Mammary epithelial cell (primary cell): ENCODE measurements at regions not wholly inside any gene's neighbourhood (a gene's known extent, or its start where the extent isn't known, plus 50 kb on each side); places are given as distances from the start of the nearest gene placed in this dataset.

Source experiments
- EZH2 ChIP-seq: IDR thresholded peaks from 2 replicates; pipeline ENCODE4 v1.6.1; 2012; ENCODE audit warnings: low read length, inconsistent platforms, borderline replicate concordance
- TF ChIP-seq, protein P1 (sequence below), 2 donors: IDR thresholded peaks in 1 of 2; conservative IDR thresholded peaks in 1 of 2; 2 replicates each; pipeline ENCODE4 v1.5.1; 2011 to 2012; ENCODE audit warnings: inconsistent platforms in 2 of 2, low read length in 2 of 2, mild to moderate bottlenecking in 2 of 2, control low read depth in 1 of 2, low read depth in 1 of 2; ENCODE audit not compliant: insufficient read depth in 1 of 2; ENCODE audit errors: extremely low read depth in 1 of 2

DNA sequence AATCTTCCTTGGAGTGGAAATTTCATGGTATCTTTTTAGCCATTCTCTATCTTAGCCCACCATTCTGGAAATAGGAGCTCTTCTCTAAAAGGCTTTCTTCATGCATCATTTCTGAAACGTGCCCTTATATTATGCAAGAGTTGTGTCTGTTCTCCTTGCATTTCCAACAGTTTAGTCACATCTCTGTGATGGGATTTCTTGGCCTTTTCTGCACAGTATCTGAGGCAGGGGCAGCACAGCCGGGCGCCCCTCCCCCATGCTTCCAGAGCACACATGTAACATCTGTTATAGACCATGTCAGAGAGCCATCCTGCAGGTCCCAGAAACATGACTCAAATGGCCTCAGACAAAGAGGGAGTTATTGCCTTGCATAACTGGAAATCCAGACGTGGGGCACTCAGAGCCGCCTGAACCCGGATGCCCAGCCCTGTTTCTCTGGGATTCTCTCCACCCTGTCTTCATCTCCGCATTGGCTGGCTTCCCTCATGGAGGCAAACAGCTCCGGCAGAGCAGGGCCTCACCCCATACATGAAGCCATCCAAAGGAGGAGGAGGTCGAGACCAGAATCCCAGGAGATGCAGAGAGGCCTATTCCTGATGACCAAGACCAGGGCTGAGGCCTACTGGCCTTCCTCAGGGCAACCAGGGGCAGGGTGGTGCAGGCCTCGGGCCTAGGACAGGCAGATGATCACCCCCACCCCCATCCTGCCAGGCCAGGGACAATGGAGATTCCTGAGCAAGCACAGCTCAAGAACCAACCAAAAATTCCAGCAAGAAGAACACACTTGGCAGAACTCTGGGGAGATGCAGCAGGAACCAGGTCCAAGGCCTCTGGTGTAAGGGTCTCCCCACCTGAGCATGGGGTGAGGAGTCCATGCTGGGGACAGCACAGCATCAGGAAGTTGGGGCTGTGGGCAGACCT lies 61.3 kb downstream of the IGLL5 start:
- TF ChIP-seq, protein P1, sequence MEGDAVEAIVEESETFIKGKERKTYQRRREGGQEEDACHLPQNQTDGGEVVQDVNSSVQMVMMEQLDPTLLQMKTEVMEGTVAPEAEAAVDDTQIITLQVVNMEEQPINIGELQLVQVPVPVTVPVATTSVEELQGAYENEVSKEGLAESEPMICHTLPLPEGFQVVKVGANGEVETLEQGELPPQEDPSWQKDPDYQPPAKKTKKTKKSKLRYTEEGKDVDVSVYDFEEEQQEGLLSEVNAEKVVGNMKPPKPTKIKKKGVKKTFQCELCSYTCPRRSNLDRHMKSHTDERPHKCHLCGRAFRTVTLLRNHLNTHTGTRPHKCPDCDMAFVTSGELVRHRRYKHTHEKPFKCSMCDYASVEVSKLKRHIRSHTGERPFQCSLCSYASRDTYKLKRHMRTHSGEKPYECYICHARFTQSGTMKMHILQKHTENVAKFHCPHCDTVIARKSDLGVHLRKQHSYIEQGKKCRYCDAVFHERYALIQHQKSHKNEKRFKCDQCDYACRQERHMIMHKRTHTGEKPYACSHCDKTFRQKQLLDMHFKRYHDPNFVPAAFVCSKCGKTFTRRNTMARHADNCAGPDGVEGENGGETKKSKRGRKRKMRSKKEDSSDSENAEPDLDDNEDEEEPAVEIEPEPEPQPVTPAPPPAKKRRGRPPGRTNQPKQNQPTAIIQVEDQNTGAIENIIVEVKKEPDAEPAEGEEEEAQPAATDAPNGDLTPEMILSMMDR (conservative IDR thresholded peaks at IDR 0.05 in 1 of 2, IDR thresholded peaks at IDR 0.05 in 1 of 2; ENCODE audit: extremely low read depth in 1 of 2, insufficient read depth in 1 of 2, low read depth in 1 of 2, low read length in 2 of 2) = no peak
- no peak for TF ChIP-seq EZH2
